Stimulated activated naive CD4-positive, alpha-beta T cell (primary cell): ENCODE measurements at regions not wholly inside any gene's neighbourhood (a gene's known extent, or its start where the extent isn't known, plus 50 kb on each side); places are given as distances from the start of the nearest gene placed in this dataset.

Experiments used
- DNase-seq, 6 experiments: peaks; one replicate each; lab custom pipeline; 2025; lab: John Stamatoyannopoulos, UW

GRCh38 chr9:107872457-107873192 is 383.1 kb upstream of the KLF4 start:
- DNase-seq, result no peak

GRCh38 chr9:107870927-107871680 is 381.5 kb upstream of the KLF4 start:
- no peak for DNase-seq

DNA sequence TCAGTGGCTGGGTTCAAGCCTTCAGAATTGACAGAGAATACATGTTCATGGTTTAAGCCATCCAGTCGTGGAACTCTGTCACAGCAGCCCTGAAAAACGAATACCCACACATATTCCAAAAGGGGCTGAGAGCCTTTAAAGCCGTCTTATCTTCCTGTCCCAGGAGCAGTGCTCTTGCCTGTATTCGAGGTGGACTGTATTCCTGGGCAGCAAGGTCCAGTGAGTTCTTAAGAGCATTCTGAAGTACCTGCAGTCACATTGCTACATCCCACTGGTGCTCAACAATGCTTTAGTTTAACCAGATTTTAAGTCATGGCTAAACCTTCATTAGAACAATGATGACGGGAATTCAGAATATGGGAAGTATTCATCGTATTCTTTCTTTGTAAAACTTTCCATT is 380.7 kb upstream of the KLF4 start:
- DNase-seq, result no peak

GRCh38 chr9:107869111-107869510 is 379.5 kb upstream of the KLF4 start:
- no peak for DNase-seq

- no peak for DNase-seq
Observed at GRCh38 chr9:107868186-107868585, 378.6 kb upstream of the KLF4 start.

DNA sequence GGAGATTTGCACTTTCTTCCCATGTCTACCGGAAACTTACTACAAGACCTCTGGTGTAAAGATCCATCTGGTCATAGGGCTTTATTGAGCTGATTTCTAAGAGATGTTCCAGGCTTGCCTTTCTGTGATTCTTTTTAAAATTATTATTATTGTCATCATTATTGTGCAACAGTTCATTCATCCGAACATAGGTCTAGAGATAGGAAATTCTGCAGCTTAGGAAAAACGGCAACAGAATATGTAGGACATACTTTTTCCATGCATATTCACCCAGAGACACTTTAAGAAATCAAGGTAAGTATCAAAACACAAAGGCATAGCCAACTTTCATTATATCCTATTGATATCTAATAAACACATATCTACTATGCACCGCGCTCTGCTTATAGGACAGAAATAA is 378.2 kb upstream of the KLF4 start:
- DNase-seq, result no peak

DNA sequence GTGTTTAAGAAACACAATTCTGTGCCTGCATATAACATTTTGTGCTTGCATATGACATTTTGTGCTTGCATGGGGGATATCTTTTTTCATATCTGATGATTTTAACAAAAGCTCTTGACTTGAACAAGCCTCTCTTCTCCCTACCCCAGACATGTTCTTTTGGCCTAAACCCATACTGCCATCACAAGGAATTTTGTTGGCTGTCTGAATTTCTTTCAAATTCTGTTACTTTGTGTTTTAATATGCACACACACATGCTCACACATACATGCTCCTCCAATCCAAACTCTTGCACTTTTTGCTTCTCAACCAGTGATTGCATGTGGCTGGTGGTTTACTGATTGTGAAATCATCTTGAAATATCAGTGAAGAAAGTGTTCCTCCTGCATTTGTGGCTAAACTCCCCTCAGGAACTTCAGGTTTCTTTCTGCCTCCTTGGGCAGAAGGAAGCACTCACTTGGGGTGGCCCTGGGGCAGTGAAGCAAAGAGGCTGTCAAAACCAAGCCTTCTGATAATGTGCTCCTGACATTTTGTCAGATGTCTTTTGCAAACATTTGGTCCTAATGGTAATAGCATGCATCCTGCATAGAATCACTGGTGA is 377.2 kb upstream of the KLF4 start:
- DNase-seq, result no peak

DNA sequence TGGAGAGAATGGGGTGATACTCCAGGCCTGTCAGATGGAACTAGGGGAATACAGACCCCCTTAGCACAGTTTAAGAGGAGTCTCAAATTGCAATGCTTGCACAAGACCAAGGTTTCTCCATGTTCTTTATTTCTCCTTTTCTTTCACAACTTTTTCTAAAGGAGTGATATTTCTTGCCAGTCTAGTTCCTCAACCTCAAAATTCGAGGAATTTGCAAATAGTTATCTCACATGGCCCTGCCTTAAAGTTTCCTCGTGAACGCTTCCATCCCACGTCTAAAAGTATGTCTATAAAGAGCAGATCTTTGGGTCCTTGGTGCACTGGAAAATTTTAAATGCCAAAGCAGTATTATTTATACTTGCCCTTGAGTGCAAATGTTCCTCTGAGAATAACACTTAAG is 373.8 kb upstream of the KLF4 start:
- no peak for DNase-seq

DNA sequence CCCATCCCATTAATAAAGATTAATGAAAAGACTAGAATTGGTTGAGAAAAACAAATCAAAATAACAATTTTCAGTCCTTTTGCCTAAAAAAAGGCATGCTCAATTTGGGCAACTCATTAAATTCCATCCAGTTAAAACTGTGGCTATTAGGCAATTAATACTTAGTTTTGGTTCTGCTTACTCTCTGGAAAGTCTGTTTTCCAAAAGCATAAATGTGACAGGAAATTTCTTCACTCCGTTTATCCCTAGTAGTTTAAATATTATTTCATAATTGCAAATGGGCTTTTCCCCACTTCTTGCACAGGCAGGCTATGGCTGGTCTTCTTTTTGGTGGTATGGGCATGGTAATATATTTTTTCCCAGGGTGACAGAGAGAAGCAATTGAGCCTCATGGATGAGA is 373.3 kb upstream of the KLF4 start:
- DNase-seq, result no peak

DNA sequence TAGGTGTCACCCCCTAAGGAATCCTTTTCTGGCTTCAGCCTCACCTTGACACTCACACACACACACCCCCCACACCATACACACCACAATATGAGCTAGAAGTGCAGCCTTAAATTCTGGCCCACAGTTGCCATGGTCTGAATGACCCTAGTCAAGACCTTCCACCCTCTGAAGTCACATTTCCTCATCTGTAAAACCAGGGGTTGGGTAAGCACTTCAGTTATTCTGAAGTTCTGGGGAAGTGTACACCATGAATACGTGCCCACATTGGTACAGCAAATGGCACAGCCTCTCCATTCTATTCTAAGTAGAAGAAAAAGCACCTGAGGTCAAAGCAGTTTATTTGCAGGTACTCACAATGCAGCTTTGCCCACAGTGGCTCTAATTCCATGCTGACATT is 372.8 kb upstream of the KLF4 start:
- no peak for DNase-seq

DNA sequence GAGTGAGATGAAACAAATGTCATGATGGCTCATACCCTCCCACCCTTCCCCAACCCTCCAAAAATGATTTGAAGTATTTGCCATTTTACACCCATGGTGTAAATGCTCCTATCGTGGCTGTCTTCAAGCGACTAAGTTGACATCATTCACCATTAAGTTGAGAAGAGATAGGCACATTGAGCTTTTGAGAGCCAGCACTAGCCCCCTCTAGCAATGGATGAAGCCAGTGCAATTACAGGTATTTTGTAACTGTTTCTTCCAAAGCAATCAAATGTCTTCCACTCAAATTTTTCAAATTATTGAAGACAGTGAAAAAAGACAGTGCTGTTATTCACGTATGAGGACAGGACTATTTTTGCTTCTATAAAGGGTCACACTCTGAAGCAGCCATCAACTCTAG is 371.5 kb upstream of the KLF4 start:
- no peak for DNase-seq

GRCh38 chr9:107858260-107858659 is 368.7 kb upstream of the KLF4 start:
- no peak for DNase-seq

- no peak for DNase-seq
Observed at GRCh38 chr9:107856633-107857032, 367.1 kb upstream of the KLF4 start.

GRCh38 chr9:107855164-107855563 is 365.6 kb upstream of the KLF4 start:
- DNase-seq, result no peak

DNA sequence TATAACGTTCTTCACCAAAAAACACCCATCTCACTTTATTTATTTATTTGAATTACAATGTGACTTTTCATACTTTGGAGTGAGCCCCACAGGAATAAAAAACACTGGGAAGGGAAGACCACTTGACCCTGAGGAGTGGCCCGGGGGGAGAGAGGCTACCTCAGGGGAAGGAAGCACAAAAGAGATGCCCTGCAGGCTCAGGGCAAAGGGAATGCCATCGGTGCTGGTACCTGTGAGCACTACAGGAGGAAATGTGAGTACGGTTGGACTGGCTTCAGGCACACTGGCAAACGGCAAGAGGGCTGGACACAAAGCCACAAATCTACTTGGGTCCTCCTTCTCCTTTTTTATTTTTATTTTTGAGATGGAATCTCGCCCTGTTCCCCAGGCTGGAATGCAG is 363.9 kb upstream of the KLF4 start:
- no peak for DNase-seq

GRCh38 chr9:107852891-107853290 is 363.3 kb upstream of the KLF4 start:
- DNase-seq, result no peak

- DNase-seq, result no peak
Observed at GRCh38 chr9:107850653-107851052, 361.1 kb upstream of the KLF4 start.

- no peak for DNase-seq
Observed at GRCh38 chr9:107847978-107848964, 358.7 kb upstream of the KLF4 start.

- no peak for DNase-seq
Observed at GRCh38 chr9:107842530-107842929, 353.0 kb upstream of the KLF4 start.

- no peak for DNase-seq
Observed at GRCh38 chr9:107841076-107841475, 351.5 kb upstream of the KLF4 start.

- DNase-seq, result no peak
Observed at GRCh38 chr9:107839371-107839770, 349.8 kb upstream of the KLF4 start.

- DNase-seq, result no peak
Observed at GRCh38 chr9:107838766-107839165, 349.2 kb upstream of the KLF4 start.
